B cell (primary cell): ENCODE measurements at regions not wholly inside any gene's neighbourhood (a gene's known extent, or its start where the extent isn't known, plus 50 kb on each side); places are given as distances from the start of the nearest gene placed in this dataset.

Experiments
- CTCF ChIP-seq: fragments of 200-600 bp; IDR thresholded peaks from one replicate; pipeline ENCODE4 v1.8.0; 2022; ENCODE audit warnings: antibody characterized with exemption, mild to moderate bottlenecking
- EZH2 ChIP-seq: IDR thresholded peaks from 2 replicates; pipeline ENCODE4 v1.6.1; 2012; ENCODE audit warnings: borderline replicate concordance, low read depth, mild to moderate bottlenecking, moderate library complexity, low read length; ENCODE audit not compliant: insufficient read depth, poor library complexity, severe bottlenecking

DNA sequence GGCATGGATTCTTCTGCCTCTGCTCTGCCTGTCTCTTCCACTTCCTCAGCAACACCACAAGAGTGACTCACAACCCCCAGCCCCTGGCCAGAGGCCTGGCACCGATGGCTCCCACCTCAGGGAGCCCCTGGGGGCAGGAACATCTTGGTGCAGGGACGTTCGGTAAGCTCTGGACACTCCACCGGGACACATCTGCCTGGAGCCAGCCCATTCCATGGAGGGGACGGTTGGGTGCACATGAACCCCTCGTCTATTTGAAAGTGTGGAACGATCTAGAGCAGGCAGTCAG lies 246.5 kb downstream of the ERMARD start:
- TF ChIP-seq CTCF, result no peak
- TF ChIP-seq EZH2, result no peak
